ENCODE measurements at regions not wholly inside any gene's neighbourhood (a gene's known extent, or its start where the extent isn't known, plus 50 kb on each side); places are given as distances from the start of the nearest gene placed in this dataset.

DNA sequence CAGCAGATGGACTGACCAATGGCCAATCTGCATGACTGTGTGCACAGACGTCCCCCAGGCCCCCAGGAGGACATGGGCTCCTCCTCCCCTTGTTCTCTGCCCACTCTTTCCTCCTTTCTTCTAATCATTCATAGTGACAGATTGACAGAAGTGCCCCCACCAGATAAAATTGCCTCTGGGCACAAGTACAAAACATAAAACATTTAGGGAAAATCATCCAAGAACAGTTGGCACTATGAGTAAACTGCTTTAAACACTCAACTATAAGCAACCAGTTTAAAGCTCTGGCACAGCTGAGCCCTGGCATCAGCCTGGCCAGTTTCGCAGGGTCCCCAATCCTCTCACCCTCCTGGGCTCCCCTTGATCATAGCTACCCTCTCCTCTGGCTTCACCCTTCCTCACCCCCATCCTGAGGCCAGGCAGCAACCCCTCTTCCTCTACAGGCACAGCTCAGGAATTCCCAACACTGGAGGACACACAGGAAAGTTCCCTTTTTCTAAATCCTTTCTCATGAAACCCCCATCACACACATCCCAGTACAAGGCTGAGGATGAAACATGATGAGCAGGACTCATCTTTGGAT, 232.9 kb downstream of the BUD13 start:
- no peak for TF ChIP-seq CTCF (conservative IDR thresholded peaks at IDR 0.05 in 1 of 2, IDR thresholded peaks at IDR 0.05 in 1 of 2; ENCODE audit: low read depth in 1 of 2, low read length in 2 of 2)
- no peak for TF ChIP-seq EZH2 (IDR thresholded peaks at IDR 0.05; ENCODE audit: low read length, missing control alignments)
